ENCODE measurements at regions not wholly inside any gene's neighbourhood (a gene's known extent, or its start where the extent isn't known, plus 50 kb on each side); places are given as distances from the start of the nearest gene placed in this dataset.

DNA sequence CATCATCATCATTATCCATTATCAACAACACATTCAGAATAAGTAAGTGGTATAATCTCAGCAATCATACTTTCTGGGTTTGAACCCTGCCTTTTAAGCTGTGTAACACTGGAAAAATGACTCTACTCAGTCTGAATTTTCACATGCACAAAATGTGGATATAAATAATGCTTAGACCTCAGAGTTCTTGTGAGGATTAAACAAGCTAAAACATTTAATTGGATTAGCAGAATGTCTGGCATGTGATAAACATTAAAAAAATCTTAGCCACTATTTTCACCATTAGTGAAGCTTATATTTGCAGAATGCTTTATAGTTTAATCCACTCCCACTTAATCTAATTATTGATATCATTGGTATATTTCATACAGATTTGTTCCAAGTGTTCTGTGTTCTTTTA lies 412.3 kb downstream of the RFC3 start:
- H3K9ac ChIP-seq (ENCODE audit: low read depth, low read length), result no peak overlapping the region
- no peaks in the 10 kb centered on the region for H3K4me1 ChIP-seq (ENCODE audit: control insufficient read depth, insufficient read depth, low read length)
- H3K36me3 ChIP-seq (ENCODE audit: control insufficient read depth, insufficient read depth, low read length), result no peaks in the 10 kb centered on the region
- H3K27me3 ChIP-seq (ENCODE audit: control insufficient read depth, insufficient read depth, low read length), result no peaks in the 10 kb centered on the region
- H3K4me3 ChIP-seq (ENCODE audit: low read depth, low read length), result no peak overlapping the region
- no peaks in the 10 kb centered on the region for H3K9me3 ChIP-seq (ENCODE audit: control insufficient read depth, insufficient read depth, low read length)

- no peaks in the 10 kb centered on the region for H3K27me3 ChIP-seq (ENCODE audit: control insufficient read depth, insufficient read depth, low read length)
- no peaks in the 10 kb centered on the region for H3K4me1 ChIP-seq (ENCODE audit: control insufficient read depth, insufficient read depth, low read length)
- no peaks in the 10 kb centered on the region for H3K9me3 ChIP-seq (ENCODE audit: control insufficient read depth, insufficient read depth, low read length)
- H3K36me3 ChIP-seq (ENCODE audit: control insufficient read depth, insufficient read depth, low read length), result no peaks in the 10 kb centered on the region
- H3K9ac ChIP-seq (ENCODE audit: low read depth, low read length), result no peak overlapping the region
- no peak overlapping the region for H3K4me3 ChIP-seq (ENCODE audit: low read depth, low read length)
These were observed 423.4 kb downstream of the RFC3 start for GRCh38 chr13:34241332-34241731.

DNA sequence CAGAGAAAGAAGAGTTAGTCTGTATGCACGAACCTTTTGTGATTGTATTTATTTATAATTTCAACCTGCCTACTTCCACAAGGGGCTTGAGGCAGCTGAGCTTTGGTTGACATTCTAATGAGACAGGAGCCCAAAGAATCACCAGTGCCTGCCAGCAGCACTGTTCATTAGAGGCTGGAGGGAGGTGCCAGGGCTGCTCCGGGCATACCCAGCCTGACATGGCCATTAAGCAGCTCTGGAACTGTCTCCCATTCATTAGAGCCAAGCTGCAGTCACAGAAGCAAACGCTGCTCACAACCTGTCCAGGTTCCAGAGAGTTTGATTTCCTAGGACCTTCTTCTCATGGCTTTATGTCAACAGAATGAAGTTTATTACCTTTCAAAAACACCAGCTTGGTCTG lies 425.5 kb downstream of the RFC3 start:
- H3K4me3 ChIP-seq (ENCODE audit: low read depth, low read length), result no peak overlapping the region
- no peaks in the 10 kb centered on the region for H3K9me3 ChIP-seq (ENCODE audit: control insufficient read depth, insufficient read depth, low read length)
- H3K27me3 ChIP-seq (ENCODE audit: control insufficient read depth, insufficient read depth, low read length), result no peaks in the 10 kb centered on the region
- no peaks in the 10 kb centered on the region for H3K4me1 ChIP-seq (ENCODE audit: control insufficient read depth, insufficient read depth, low read length)
- H3K9ac ChIP-seq (ENCODE audit: low read depth, low read length), result no peak overlapping the region
- no peaks in the 10 kb centered on the region for H3K36me3 ChIP-seq (ENCODE audit: control insufficient read depth, insufficient read depth, low read length)

- Histone ChIP-seq H3K9me3 (ENCODE audit: control insufficient read depth, insufficient read depth, low read length) (no peaks in the 10 kb centered on the region), H3K4me1 (ENCODE audit: control insufficient read depth, insufficient read depth, low read length) (no peaks in the 10 kb centered on the region)
These were observed 428.6 kb downstream of the RFC3 start for GRCh38 chr13:34246511-34246910.

GRCh38 chr13:34247596-34247995 lies 429.6 kb downstream of the RFC3 start:
- Histone ChIP-seq H3K36me3 (ENCODE audit: control insufficient read depth, insufficient read depth, low read length) (no peaks in the 10 kb centered on the region), H3K9me3 (ENCODE audit: control insufficient read depth, insufficient read depth, low read length) (no peaks in the 10 kb centered on the region), H3K9ac (ENCODE audit: low read depth, low read length) (no peak overlapping the region), H3K27me3 (ENCODE audit: control insufficient read depth, insufficient read depth, low read length) (no peaks in the 10 kb centered on the region), H3K4me3 (ENCODE audit: low read depth, low read length) (no peak overlapping the region), H3K4me1 (ENCODE audit: control insufficient read depth, insufficient read depth, low read length) (no peaks in the 10 kb centered on the region)

More at GRCh38 chr13:34246511-34246910, 428.6 kb downstream of the RFC3 start:
- Histone ChIP-seq H3K27me3 (ENCODE audit: control insufficient read depth, insufficient read depth, low read length) (no peaks in the 10 kb centered on the region), H3K9ac (ENCODE audit: low read depth, low read length) (no peak overlapping the region), H3K36me3 (ENCODE audit: control insufficient read depth, insufficient read depth, low read length) (no peaks in the 10 kb centered on the region), H3K4me3 (ENCODE audit: low read depth, low read length) (no peak overlapping the region)

DNA sequence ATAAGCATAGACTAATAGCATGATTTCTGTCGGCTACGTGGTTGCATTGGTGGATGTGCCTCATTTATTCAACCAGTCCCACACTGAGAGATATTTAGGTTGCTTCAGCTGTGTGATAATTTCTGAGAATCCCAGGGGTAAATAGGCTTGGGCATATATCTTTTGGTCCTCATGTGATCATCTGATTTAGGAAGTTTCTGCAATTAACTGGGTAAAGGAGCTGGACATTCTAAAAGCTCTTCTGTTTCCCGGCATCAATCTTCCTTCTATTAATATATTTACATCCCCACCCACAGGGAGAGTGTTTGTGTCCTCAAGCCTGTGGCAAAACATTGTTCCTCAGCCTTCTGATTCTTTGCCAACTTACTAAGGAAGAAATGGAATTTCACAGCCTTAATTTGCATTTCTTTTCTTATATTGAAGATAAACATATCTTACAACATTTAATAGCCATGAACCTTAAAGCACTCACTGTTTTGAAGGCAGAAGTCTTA lies 431.6 kb downstream of the RFC3 start:
- no peak overlapping the region for H3K9ac ChIP-seq (ENCODE audit: low read depth, low read length)
- no peaks in the 10 kb centered on the region for H3K9me3 ChIP-seq (ENCODE audit: control insufficient read depth, insufficient read depth, low read length)
- no peaks in the 10 kb centered on the region for H3K27me3 ChIP-seq (ENCODE audit: control insufficient read depth, insufficient read depth, low read length)
- H3K4me3 ChIP-seq (ENCODE audit: low read depth, low read length), result no peak overlapping the region
- no peaks in the 10 kb centered on the region for H3K4me1 ChIP-seq (ENCODE audit: control insufficient read depth, insufficient read depth, low read length)
- H3K36me3 ChIP-seq (ENCODE audit: control insufficient read depth, insufficient read depth, low read length), result no peaks in the 10 kb centered on the region

- Histone ChIP-seq H3K4me3 (ENCODE audit: low read depth, low read length) (no peak overlapping the region), H3K27me3 (ENCODE audit: control insufficient read depth, insufficient read depth, low read length) (no peaks in the 10 kb centered on the region)
These were observed 432.3 kb downstream of the RFC3 start for GRCh38 chr13:34250151-34250670.

DNA sequence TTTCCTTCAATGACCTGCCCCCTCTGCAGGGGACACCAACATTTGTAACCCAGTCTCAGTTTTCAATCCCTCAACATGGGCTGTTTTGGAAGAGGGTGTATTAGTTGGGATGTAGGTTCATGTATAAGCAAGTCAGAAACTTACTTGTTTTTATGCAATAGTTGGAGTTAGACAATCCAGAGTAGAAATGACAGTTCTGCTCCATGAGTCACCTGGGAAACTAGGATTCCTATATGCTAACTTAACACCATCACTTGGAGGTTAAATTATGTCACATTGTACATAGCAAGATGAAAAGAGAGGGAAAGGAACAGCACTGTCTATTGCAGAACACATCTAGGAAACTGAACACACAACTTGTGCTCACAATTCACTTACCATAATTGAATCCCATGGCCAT lies 436.4 kb downstream of the RFC3 start:
- no peak overlapping the region for H3K4me3 ChIP-seq (ENCODE audit: low read depth, low read length)
- H3K4me1 ChIP-seq (ENCODE audit: control insufficient read depth, insufficient read depth, low read length), result no peaks in the 10 kb centered on the region
- H3K27me3 ChIP-seq (ENCODE audit: control insufficient read depth, insufficient read depth, low read length), result no peaks in the 10 kb centered on the region
- no peak overlapping the region for H3K9ac ChIP-seq (ENCODE audit: low read depth, low read length)
- H3K36me3 ChIP-seq (ENCODE audit: control insufficient read depth, insufficient read depth, low read length), result no peaks in the 10 kb centered on the region
- no peaks in the 10 kb centered on the region for H3K9me3 ChIP-seq (ENCODE audit: control insufficient read depth, insufficient read depth, low read length)

More at GRCh38 chr13:34250151-34250670, 432.3 kb downstream of the RFC3 start:
- no peaks in the 10 kb centered on the region for H3K9me3 ChIP-seq (ENCODE audit: control insufficient read depth, insufficient read depth, low read length)
- no peak overlapping the region for H3K9ac ChIP-seq (ENCODE audit: low read depth, low read length)
- no peaks in the 10 kb centered on the region for H3K4me1 ChIP-seq (ENCODE audit: control insufficient read depth, insufficient read depth, low read length)
- no peaks in the 10 kb centered on the region for H3K36me3 ChIP-seq (ENCODE audit: control insufficient read depth, insufficient read depth, low read length)

- H3K4me1 ChIP-seq (ENCODE audit: control insufficient read depth, insufficient read depth, low read length), result no peaks in the 10 kb centered on the region
- no peaks in the 10 kb centered on the region for H3K9me3 ChIP-seq (ENCODE audit: control insufficient read depth, insufficient read depth, low read length)
- H3K36me3 ChIP-seq (ENCODE audit: control insufficient read depth, insufficient read depth, low read length), result no peaks in the 10 kb centered on the region
- no peaks in the 10 kb centered on the region for H3K27me3 ChIP-seq (ENCODE audit: control insufficient read depth, insufficient read depth, low read length)
- H3K4me3 ChIP-seq (ENCODE audit: low read depth, low read length), result no peak overlapping the region
- H3K9ac ChIP-seq (ENCODE audit: low read depth, low read length), result no peak overlapping the region
These were observed 437.8 kb downstream of the RFC3 start for GRCh38 chr13:34255711-34256110.

- Histone ChIP-seq H3K4me1 (ENCODE audit: control insufficient read depth, insufficient read depth, low read length) (no peaks in the 10 kb centered on the region), H3K36me3 (ENCODE audit: control insufficient read depth, insufficient read depth, low read length) (no peaks in the 10 kb centered on the region), H3K9ac (ENCODE audit: low read depth, low read length) (no peak overlapping the region), H3K27me3 (ENCODE audit: control insufficient read depth, insufficient read depth, low read length) (no peaks in the 10 kb centered on the region), H3K9me3 (ENCODE audit: control insufficient read depth, insufficient read depth, low read length) (no peaks in the 10 kb centered on the region), H3K4me3 (ENCODE audit: low read depth, low read length) (no peak overlapping the region)
These were observed 438.3 kb downstream of the RFC3 start for GRCh38 chr13:34256236-34256635.

- H3K4me1 ChIP-seq (ENCODE audit: control insufficient read depth, insufficient read depth, low read length), result no peaks in the 10 kb centered on the region
- no peak overlapping the region for H3K4me3 ChIP-seq (ENCODE audit: low read depth, low read length)
- H3K9me3 ChIP-seq (ENCODE audit: control insufficient read depth, insufficient read depth, low read length), result no peaks in the 10 kb centered on the region
- H3K36me3 ChIP-seq (ENCODE audit: control insufficient read depth, insufficient read depth, low read length), result no peaks in the 10 kb centered on the region
- H3K9ac ChIP-seq (ENCODE audit: low read depth, low read length), result no peak overlapping the region
- H3K27me3 ChIP-seq (ENCODE audit: control insufficient read depth, insufficient read depth, low read length), result no peaks in the 10 kb centered on the region
These were observed 440.0 kb downstream of the RFC3 start for GRCh38 chr13:34257966-34258365.

GRCh38 chr13:34258646-34259386 lies 440.9 kb downstream of the RFC3 start:
- Histone ChIP-seq H3K4me3 (ENCODE audit: low read depth, low read length) (no peak overlapping the region), H3K27me3 (ENCODE audit: control insufficient read depth, insufficient read depth, low read length) (no peaks in the 10 kb centered on the region), H3K9ac (ENCODE audit: low read depth, low read length) (no peak overlapping the region), H3K4me1 (ENCODE audit: control insufficient read depth, insufficient read depth, low read length) (no peaks in the 10 kb centered on the region), H3K9me3 (ENCODE audit: control insufficient read depth, insufficient read depth, low read length) (no peaks in the 10 kb centered on the region), H3K36me3 (ENCODE audit: control insufficient read depth, insufficient read depth, low read length) (no peaks in the 10 kb centered on the region)
